Esophagus squamous epithelium (tissue), 4 donors: ENCODE measurements at regions not wholly inside any gene's neighbourhood (a gene's known extent, or its start where the extent isn't known, plus 50 kb on each side); places are given as distances from the start of the nearest gene placed in this dataset.

Experiments
- CTCF ChIP-seq, 6 experiments: fragments of 450-650 bp in 4 of 6; fragments of 200-600 bp in 2 of 6; sonication (generic) in 2 of 6; IDR thresholded peaks; one replicate each; pipeline ENCODE4 v1.5.1; 2016 to 2019; ENCODE audit warnings: antibody characterized with exemption in 6 of 6, mild to moderate bottlenecking in 4 of 6, moderate library complexity in 4 of 6
- POLR2A ChIP-seq, 4 donors: fragments of 450-650 bp; IDR thresholded peaks; one replicate each; pipeline ENCODE4 v1.6.1; 2017; ENCODE audit warnings: antibody characterized with exemption in 4 of 4, mild to moderate bottlenecking in 4 of 4, moderate library complexity in 3 of 4

- TF ChIP-seq CTCF (IDR thresholded peaks at IDR 0.05) (no peak), POLR2A (IDR thresholded peaks at IDR 0.05) (no peak)
These were observed 255.4 kb upstream of the PLXNA2 start for GRCh38 chr1:208499601-208500000.
